ENCODE measurements at regions not wholly inside any gene's neighbourhood (a gene's known extent, or its start where the extent isn't known, plus 50 kb on each side); places are given as distances from the start of the nearest gene placed in this dataset.
A peak's percentile ranks its signal among the peaks of the same experiment; 100 is the strongest.
"Not testable (repeated sequence)": the region's sequence is repeated elsewhere in the genome, so short reads cannot be mapped to it uniquely, and the experiment has no call there.

- not testable (repeated sequence) for H3K9me3 Mint-ChIP-seq; H3K27me3 Mint-ChIP-seq; H3K36me3 Mint-ChIP-seq; H3K4me3 Mint-ChIP-seq; ATAC-seq; DNase-seq (ENCODE audit: low spot score); H3K4me1 Mint-ChIP-seq (ENCODE audit: low read depth in 2 of 2); H3K27ac Mint-ChIP-seq
Measured at GRCh38 chr1:157423764-157424163, 128.6 kb downstream of the FCRL5 start.

DNA sequence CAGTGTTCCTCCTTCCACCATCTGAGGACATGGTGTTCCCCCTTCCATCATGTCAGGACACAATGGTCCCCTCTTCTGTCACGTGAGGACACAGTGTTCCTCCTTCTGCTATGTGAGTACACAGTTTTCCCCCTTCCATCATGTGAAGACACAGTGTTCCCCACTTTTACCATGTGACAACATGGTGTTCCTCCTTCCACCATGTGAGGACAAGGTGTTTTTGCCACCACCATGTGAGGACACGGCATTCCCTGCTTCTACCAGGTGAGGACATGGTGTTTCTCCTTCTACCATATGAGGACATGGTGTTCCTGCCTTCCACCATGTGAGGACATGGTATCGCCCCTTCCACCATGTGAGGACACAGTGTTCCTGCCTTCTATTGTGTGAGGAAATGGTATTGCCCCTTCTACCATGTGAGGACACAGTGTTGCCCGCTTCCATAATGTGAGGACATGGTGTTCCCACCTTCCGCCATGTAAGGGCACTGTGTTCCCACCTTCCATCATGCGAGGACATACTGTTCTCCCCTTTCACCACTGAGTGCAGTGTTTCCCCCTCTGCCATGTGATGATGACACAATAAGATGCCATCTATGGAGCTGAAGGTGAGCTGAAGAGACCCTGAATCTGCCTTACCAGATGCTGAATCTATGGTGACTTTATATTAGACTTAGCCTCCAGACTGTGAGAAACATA is 132.3 kb downstream of the FCRL5 start:
- no peaks in the 10 kb centered on the region for H3K36me3 Mint-ChIP-seq
- ATAC-seq: no peak
- DNase-seq (ENCODE audit: low spot score): no peak
- H3K27me3 Mint-ChIP-seq: peaks cover 0 to 6% of the 10 kb centered on the region in 2 donors
- no peak overlapping the region for H3K27ac Mint-ChIP-seq
- no peak overlapping the region for H3K4me3 Mint-ChIP-seq
- no peaks in the 10 kb centered on the region for H3K9me3 Mint-ChIP-seq
- H3K4me1 Mint-ChIP-seq (ENCODE audit: low read depth in 2 of 2): peaks cover 6 to 18% of the 10 kb centered on the region in 2 donors

DNA sequence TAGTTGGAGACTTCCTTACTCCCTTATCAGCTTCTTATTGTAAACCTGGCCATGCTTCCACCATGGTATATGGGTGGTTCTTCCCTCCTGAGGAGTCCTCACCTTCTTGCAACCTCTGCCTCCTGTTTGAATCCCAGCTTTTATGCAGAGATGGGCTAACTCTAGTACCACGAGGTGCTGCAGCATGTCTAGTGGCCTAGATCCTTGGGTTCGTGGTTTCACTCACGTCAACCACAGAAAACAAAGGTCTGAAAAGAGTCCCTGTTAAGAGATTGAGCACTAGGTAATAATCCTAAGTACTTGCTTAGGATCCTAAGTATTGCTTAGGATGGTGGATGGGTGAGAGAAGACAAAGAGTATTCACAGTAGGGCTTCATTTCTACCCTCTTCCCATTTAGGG is 133.7 kb downstream of the FCRL5 start:
- DNase-seq (ENCODE audit: low spot score) (no peak), ATAC-seq (no peak)
- Mint-ChIP-seq H3K4me1 (ENCODE audit: low read depth in 2 of 2) (peaks cover 6 to 19% of the 10 kb centered on the region in 2 donors), H3K27me3 (peaks cover 0 to 8% of the 10 kb centered on the region in 2 donors), H3K36me3 (no peaks in the 10 kb centered on the region), H3K4me3 (no peak overlapping the region), H3K27ac (no peak overlapping the region), H3K9me3 (no peaks in the 10 kb centered on the region)

- no peaks in the 10 kb centered on the region for H3K9me3 Mint-ChIP-seq
- H3K4me3 Mint-ChIP-seq: no peak overlapping the region
- H3K27me3 Mint-ChIP-seq: peaks cover 0 to 8% of the 10 kb centered on the region in 2 donors
- no peak for DNase-seq (ENCODE audit: low spot score)
- H3K36me3 Mint-ChIP-seq: no peaks in the 10 kb centered on the region
- no peak for ATAC-seq
- H3K27ac Mint-ChIP-seq: no peak overlapping the region
- peaks cover 6 to 19% of the 10 kb centered on the region in 2 donors for H3K4me1 Mint-ChIP-seq (ENCODE audit: low read depth in 2 of 2)
Measured at GRCh38 chr1:157418231-157418630, 134.1 kb downstream of the FCRL5 start.

DNA sequence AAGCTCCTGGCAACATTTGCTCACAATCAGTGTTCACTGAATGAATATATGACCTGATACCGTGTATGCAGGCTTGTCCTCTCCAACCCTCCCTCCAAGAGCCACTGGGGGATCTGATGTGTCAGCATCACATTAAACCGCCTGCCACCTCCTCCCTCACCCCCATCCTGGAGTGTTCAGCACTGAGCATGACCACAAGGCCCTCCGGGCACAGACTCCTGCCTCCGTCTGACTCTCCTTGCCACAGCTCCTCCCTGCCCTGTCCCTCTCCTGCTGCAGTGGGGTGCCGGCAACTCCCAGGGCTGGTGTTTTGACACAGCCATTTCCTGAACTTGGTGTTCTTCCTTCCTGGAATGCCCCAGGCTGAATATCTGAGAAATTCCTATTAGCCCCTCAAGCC is 136.7 kb downstream of the FCRL5 start:
- ATAC-seq (no peak), DNase-seq (ENCODE audit: low spot score) (no peak)
- peaks cover 0 to 8% of the 10 kb centered on the region in 2 donors for H3K27me3 Mint-ChIP-seq
- H3K4me1 Mint-ChIP-seq (ENCODE audit: low read depth in 2 of 2): peaks cover 18 to 34% of the 10 kb centered on the region in 2 donors
- H3K36me3 Mint-ChIP-seq: no peaks in the 10 kb centered on the region
- H3K27ac Mint-ChIP-seq: no peak overlapping the region
- H3K4me3 Mint-ChIP-seq: no peak overlapping the region
- no peaks in the 10 kb centered on the region for H3K9me3 Mint-ChIP-seq

DNA sequence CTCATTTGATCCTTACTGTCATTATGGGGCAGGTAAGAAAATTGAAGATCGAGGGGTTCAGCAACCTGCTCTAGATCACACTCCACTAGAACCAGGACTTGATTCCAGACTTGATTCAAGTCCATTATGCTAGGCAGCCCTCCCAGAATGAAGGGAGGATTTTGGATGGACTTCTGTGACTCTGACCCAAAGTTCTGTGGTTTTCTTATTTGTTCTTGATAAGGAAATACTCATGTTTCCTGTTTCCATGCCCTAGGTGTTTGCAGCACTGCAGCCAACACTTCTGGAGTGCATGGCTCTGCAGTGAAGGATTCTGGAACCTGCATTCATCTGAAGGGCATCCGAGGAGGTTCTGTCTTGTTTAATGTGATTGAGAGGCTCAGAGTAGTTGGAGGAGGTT is 140.0 kb downstream of the FCRL5 start:
- Mint-ChIP-seq H3K4me3 (no peak overlapping the region), H3K9me3 (no peaks in the 10 kb centered on the region), H3K4me1 (ENCODE audit: low read depth in 2 of 2) (peaks cover 23 to 45% of the 10 kb centered on the region in 2 donors), H3K27ac (no peak overlapping the region), H3K27me3 (peaks cover 0 to 4% of the 10 kb centered on the region in 2 donors), H3K36me3 (no peaks in the 10 kb centered on the region)
- DNase-seq (ENCODE audit: low spot score) (no peak), ATAC-seq (no peak)

GRCh38 chr1:157411769-157412168 is 140.5 kb downstream of the FCRL5 start:
- Mint-ChIP-seq H3K4me1 (ENCODE audit: low read depth in 2 of 2) (peaks cover 23 to 46% of the 10 kb centered on the region in 2 donors), H3K27ac (no peak overlapping the region), H3K4me3 (no peak overlapping the region), H3K9me3 (no peaks in the 10 kb centered on the region), H3K27me3 (peaks cover 0 to 4% of the 10 kb centered on the region in 2 donors), H3K36me3 (no peaks in the 10 kb centered on the region)
- DNase-seq (ENCODE audit: low spot score) (no peak), ATAC-seq (no peak)

GRCh38 chr1:157411064-157411463 is 141.3 kb downstream of the FCRL5 start:
- H3K36me3 Mint-ChIP-seq: no peaks in the 10 kb centered on the region
- H3K27ac Mint-ChIP-seq: no peak overlapping the region
- no peak overlapping the region for H3K4me3 Mint-ChIP-seq
- H3K9me3 Mint-ChIP-seq: no peaks in the 10 kb centered on the region
- ATAC-seq (no peak), DNase-seq (ENCODE audit: low spot score) (no peak)
- H3K4me1 Mint-ChIP-seq (ENCODE audit: low read depth in 2 of 2): peaks cover 23 to 42% of the 10 kb centered on the region in 2 donors
- H3K27me3 Mint-ChIP-seq: peaks cover 0 to 4% of the 10 kb centered on the region in 2 donors

DNA sequence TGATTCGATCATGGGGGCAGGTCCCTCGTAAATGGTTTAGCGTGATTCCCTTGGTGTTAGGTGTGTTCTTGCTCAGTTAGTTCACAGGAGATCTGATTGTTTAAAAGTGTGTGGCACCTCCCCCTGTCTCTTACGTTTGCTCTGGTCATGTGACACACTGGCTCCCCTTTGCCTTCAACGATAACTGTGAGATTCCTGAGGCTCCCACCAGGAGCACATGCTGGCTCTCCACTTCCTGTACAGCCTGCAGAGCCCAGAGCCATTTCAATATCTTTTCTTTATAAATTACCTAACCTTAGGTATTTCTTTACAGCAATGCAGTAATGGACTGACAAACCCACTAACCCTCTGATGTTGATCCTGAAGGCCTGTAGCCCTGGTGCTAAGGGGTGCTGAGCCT is 141.9 kb downstream of the FCRL5 start:
- peaks cover 23 to 42% of the 10 kb centered on the region in 2 donors for H3K4me1 Mint-ChIP-seq (ENCODE audit: low read depth in 2 of 2)
- H3K36me3 Mint-ChIP-seq: no peaks in the 10 kb centered on the region
- H3K4me3 Mint-ChIP-seq: no peak overlapping the region
- ATAC-seq (no peak), DNase-seq (ENCODE audit: low spot score) (no peak)
- H3K27ac Mint-ChIP-seq: no peak overlapping the region
- H3K27me3 Mint-ChIP-seq: peaks cover 0 to 4% of the 10 kb centered on the region in 2 donors
- H3K9me3 Mint-ChIP-seq: no peaks in the 10 kb centered on the region

DNA sequence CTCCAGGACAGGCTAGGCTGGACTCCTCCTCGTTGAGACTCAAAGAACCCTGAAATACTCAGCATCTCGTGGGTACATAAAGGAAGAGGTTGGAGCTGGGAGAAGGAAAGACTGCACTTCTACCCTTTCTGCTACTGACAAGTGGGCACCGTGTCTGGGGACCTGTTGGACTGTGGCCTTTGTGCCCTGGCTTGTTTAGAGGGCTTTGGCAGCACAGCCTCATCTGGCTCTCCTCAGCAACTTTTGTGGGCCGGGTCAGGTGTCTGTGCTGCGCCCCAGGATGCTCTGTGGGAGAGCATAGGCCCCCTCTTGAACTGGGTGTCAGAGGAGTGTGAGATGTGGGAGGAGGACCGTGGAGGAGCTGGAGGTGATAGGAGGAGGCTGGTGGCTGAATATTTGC is 142.4 kb downstream of the FCRL5 start:
- no peak overlapping the region for H3K4me3 Mint-ChIP-seq
- DNase-seq (ENCODE audit: low spot score) (no peak), ATAC-seq (no peak)
- no peak overlapping the region for H3K27ac Mint-ChIP-seq
- H3K9me3 Mint-ChIP-seq: no peaks in the 10 kb centered on the region
- peaks cover 23 to 42% of the 10 kb centered on the region in 2 donors for H3K4me1 Mint-ChIP-seq (ENCODE audit: low read depth in 2 of 2)
- H3K36me3 Mint-ChIP-seq: no peaks in the 10 kb centered on the region
- peaks cover 0 to 1% of the 10 kb centered on the region in 2 donors for H3K27me3 Mint-ChIP-seq

DNA sequence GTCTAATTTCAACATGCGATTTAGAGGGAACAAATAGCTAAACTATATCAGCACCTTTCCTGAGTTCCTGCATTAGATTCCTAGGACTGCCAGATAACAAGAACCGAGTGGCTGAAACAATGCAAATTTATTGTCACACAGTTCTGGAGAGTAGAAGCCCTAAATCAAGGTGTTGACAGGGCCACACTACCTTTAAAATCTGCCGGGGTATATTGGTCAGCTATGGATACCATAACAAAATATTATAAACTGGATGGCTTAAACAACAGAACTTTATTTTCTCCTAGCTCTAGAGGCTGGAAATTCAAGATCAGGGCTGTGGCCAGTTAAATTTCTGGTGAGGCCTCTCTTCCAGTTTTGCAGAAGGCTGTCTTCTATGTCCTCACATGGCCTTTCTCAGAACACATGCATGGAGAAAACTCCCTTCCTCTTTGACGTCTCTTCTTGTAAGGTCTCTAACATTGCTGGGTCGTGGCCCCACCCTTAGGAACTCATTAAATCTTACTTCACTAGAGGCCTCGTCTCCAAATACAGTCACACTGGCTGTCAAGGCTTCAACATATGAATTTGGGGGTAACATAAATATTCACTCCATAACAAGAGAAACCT is 144.3 kb downstream of the FCRL5 start:
- DNase-seq (ENCODE audit: low spot score): no peak
- Mint-ChIP-seq H3K27ac (no peak overlapping the region), H3K9me3 (no peaks in the 10 kb centered on the region), H3K4me3 (no peak overlapping the region), H3K27me3 (no peaks in the 10 kb centered on the region), H3K4me1 (ENCODE audit: low read depth in 2 of 2) (peaks cover 41 to 57% of the 10 kb centered on the region in 2 donors), H3K36me3 (no peaks in the 10 kb centered on the region)
- no peak for ATAC-seq

DNA sequence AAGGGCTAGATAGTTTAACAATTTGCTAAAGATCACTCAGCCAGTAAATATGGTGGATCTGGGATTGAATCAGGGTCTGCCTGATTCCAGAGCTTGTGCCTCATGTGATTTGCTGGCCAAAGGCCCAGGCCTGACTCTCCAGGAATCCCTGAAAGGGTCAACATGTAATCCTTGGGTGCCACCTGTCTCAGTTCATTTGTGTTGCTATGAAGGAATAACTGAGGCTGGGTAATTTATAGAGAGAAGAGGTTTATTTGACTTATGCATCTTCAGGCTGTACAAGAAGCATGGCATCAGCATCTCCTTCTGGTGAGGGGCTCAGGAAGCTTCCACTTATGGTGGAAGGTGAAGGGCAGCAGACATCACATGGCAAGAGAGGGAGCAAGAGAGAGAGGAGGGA is 144.9 kb downstream of the FCRL5 start:
- peaks cover 44 to 60% of the 10 kb centered on the region in 2 donors for H3K4me1 Mint-ChIP-seq (ENCODE audit: low read depth in 2 of 2)
- peaks cover 0 to 1% of the 10 kb centered on the region in 2 donors for H3K27me3 Mint-ChIP-seq

DNA sequence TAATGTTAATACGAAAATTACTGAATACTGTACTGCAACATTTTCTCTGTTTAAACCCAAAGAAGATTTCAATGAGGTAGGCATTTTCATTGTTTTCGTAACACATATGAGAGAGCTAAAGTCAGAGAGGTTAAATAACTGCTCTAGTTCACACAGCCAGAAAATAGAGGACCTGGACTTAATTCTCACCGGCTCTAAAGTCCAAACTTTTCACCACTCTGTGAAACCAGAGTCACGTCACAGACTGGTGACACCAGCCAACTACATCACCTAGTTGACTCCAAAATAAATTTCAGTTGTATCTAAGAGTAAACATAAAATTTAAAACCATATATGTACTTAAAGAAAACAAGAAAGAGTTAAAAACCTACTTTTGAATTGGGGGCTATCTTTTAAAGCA is 146.7 kb downstream of the FCRL5 start:
- Mint-ChIP-seq H3K9me3 (no peaks in the 10 kb centered on the region), H3K4me3 (no peak overlapping the region), H3K27me3 (peaks cover 4 to 8% of the 10 kb centered on the region in 2 donors), H3K36me3 (no peaks in the 10 kb centered on the region), H3K27ac (no peak overlapping the region), H3K4me1 (ENCODE audit: low read depth in 2 of 2) (peaks cover 52 to 58% of the 10 kb centered on the region in 2 donors)
- DNase-seq (ENCODE audit: low spot score) (no peak), ATAC-seq (no peak)

More for the DNA sequence above, 144.9 kb downstream of the FCRL5 start:
- H3K4me3 Mint-ChIP-seq: no peak overlapping the region
- DNase-seq (ENCODE audit: low spot score) (no peak), ATAC-seq (no peak)
- peak overlapping the region in 1 of 2 donors; percentile 34 for H3K27ac Mint-ChIP-seq
- H3K36me3 Mint-ChIP-seq: no peaks in the 10 kb centered on the region
- no peaks in the 10 kb centered on the region for H3K9me3 Mint-ChIP-seq

- no peak for DNase-seq (ENCODE audit: low spot score)
- H3K27ac Mint-ChIP-seq: peak overlapping the region in 1 of 2 donors; percentile 63
- H3K9me3 Mint-ChIP-seq: no peaks in the 10 kb centered on the region
- ATAC-seq: no peak
- peaks cover 4 to 8% of the 10 kb centered on the region in 2 donors for H3K27me3 Mint-ChIP-seq
- no peaks in the 10 kb centered on the region for H3K36me3 Mint-ChIP-seq
- H3K4me3 Mint-ChIP-seq: peak overlapping the region; percentile 69
- H3K4me1 Mint-ChIP-seq (ENCODE audit: low read depth in 2 of 2): peaks cover 56 to 57% of the 10 kb centered on the region in 2 donors
Measured at GRCh38 chr1:157404614-157405013, 147.7 kb downstream of the FCRL5 start.
